ENCODE measurements at regions not wholly inside any gene's neighbourhood (a gene's known extent, or its start where the extent isn't known, plus 50 kb on each side); places are given as distances from the start of the nearest gene placed in this dataset.

DNA sequence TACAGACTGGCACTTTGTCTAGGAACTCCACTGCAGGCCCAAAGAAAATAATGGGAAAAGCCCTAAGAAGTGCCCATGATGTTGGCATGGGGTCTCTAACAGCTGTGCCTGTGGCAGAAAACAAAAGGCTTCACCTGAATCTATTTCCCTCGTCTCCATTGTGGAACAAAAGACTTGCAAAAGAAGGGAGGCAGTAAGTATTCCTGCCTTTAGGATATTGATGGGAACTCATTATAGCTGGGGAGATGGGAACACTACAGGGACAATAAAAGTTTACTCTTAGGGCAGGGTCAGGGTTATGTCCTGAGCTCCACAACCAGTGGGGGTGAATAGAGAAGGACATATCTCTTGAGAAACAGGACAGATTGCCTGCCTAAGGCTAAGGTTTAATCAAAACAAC lies 930.6 kb upstream of the EPHA6 start:
- H3K9me3 ChIP-seq = no peaks in the 10 kb centered on the region
- no peak for DNase-seq
- WGBS, 2 donors = 60 to 75% methylated on average over 1 of the region's 1 CpG
- ATAC-seq = no peak
- H3K27me3 ChIP-seq = no peaks in the 10 kb centered on the region
- no peak overlapping the region for H3K4me3 ChIP-seq
- H3K4me1 ChIP-seq = no peaks in the 10 kb centered on the region
- TF ChIP-seq POLR2A (IDR thresholded peaks at IDR 0.05) = no peak
- TF ChIP-seq, protein P1, sequence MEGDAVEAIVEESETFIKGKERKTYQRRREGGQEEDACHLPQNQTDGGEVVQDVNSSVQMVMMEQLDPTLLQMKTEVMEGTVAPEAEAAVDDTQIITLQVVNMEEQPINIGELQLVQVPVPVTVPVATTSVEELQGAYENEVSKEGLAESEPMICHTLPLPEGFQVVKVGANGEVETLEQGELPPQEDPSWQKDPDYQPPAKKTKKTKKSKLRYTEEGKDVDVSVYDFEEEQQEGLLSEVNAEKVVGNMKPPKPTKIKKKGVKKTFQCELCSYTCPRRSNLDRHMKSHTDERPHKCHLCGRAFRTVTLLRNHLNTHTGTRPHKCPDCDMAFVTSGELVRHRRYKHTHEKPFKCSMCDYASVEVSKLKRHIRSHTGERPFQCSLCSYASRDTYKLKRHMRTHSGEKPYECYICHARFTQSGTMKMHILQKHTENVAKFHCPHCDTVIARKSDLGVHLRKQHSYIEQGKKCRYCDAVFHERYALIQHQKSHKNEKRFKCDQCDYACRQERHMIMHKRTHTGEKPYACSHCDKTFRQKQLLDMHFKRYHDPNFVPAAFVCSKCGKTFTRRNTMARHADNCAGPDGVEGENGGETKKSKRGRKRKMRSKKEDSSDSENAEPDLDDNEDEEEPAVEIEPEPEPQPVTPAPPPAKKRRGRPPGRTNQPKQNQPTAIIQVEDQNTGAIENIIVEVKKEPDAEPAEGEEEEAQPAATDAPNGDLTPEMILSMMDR (IDR thresholded peaks at IDR 0.05) = no peak
- intact Hi-C loops (cut with DNase I) = no loop called here
- no peak overlapping the region for H3K27ac ChIP-seq
- H3K36me3 ChIP-seq (replicated peaks in 1 of 2; ENCODE audit: insufficient read depth in 1 of 2, low read depth in 2 of 2) = no peaks in the 10 kb centered on the region

DNA sequence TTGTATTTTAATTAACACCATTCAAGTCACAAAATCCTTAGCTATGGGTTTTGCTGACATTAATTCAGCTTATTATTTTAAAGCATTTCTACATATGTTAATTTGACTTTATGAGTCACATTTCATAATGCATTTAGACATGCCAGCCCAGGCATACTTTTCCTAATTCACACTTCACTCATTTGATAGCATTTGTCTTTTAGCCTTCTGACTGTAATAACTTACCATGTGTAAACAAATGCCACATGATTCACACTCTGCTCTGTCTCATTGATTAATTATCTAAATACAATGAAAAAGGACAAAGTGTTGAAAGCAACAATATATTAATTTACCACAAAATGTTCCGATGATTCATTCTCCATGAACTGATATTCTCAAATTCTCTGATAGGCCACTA lies 927.8 kb upstream of the EPHA6 start:
- 78 to 80% methylated on average over 1 of the region's 1 CpG for WGBS, 2 donors
- H3K4me3 ChIP-seq = no peak overlapping the region

DNA sequence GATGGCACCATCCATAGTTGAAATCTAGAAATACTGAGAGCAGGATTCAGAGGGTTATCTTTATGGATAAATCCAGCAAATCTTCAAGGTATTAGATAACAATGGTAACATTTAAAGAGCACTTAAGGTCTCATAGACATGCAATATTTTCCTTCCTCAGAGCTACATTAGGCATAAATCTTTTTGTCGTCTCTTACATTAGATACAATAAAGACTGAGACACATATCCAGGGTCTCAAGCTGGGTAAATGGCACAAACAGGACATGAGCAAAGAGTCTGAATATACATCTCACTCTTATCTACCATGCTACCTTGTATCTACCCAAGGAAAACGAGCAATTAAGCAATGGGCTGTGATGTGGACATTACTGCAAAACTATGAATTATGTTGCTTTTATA lies 927.3 kb upstream of the EPHA6 start:
- no peaks in the 10 kb centered on the region for H3K9me3 ChIP-seq
- H3K27me3 ChIP-seq = no peaks in the 10 kb centered on the region
- DNase-seq (no peak), ATAC-seq (no peak)
- no peak overlapping the region for H3K27ac ChIP-seq
- TF ChIP-seq POLR2A (IDR thresholded peaks at IDR 0.05) = no peak
- TF ChIP-seq, protein P1 (IDR thresholded peaks at IDR 0.05) = no peak
- intact Hi-C loops (cut with DNase I) = no loop called here
- no peaks in the 10 kb centered on the region for H3K4me1 ChIP-seq
- 77 to 84% methylated on average over 2 of the region's 2 CpGs for WGBS, 2 donors
- H3K4me3 ChIP-seq = no peak overlapping the region
- H3K36me3 ChIP-seq (replicated peaks in 1 of 2; ENCODE audit: insufficient read depth in 1 of 2, low read depth in 2 of 2) = no peaks in the 10 kb centered on the region

More for the DNA sequence above, 927.8 kb upstream of the EPHA6 start:
- H3K27ac ChIP-seq = no peak overlapping the region
- intact Hi-C loops (cut with DNase I) = no loop called here
- H3K36me3 ChIP-seq (replicated peaks in 1 of 2; ENCODE audit: insufficient read depth in 1 of 2, low read depth in 2 of 2) = no peaks in the 10 kb centered on the region
- no peaks in the 10 kb centered on the region for H3K4me1 ChIP-seq
- no peak for ATAC-seq
- no peaks in the 10 kb centered on the region for H3K27me3 ChIP-seq
- DNase-seq = no peak
- no peak for TF ChIP-seq POLR2A (IDR thresholded peaks at IDR 0.05)
- TF ChIP-seq, protein P1 (IDR thresholded peaks at IDR 0.05) = no peak
- H3K9me3 ChIP-seq = no peaks in the 10 kb centered on the region

DNA sequence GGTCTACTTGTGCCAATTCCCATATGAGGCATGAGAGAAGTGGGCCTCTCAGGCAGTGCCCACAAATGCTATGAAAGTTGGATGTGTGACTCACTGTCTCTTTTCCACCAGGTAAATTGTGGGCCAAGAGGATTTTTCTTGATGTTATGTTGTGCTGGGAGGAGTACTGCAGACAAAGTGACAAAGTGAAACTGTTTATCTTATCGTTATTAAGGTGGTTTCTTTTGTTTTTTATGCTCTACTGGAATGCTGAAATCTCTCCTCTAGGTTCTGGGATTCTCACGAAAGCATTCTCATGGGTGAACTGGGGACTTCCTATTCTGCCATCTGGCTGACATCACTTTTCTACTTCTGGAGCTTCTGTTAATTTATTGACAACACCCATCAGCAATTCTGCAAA lies 919.6 kb upstream of the EPHA6 start:
- Histone ChIP-seq H3K4me1 (no peaks in the 10 kb centered on the region), H3K9me3 (peaks cover 0 to 5% (median 0%) of the 10 kb centered on the region in 3 donors), H3K27ac (no peak overlapping the region), H3K36me3 (replicated peaks in 1 of 2; ENCODE audit: insufficient read depth in 1 of 2, low read depth in 2 of 2) (no peaks in the 10 kb centered on the region), H3K4me3 (no peak overlapping the region), H3K27me3 (no peaks in the 10 kb centered on the region)
- ATAC-seq (no peak), DNase-seq (no peak)
- TF ChIP-seq, protein P1 (IDR thresholded peaks at IDR 0.05) = no peak
- TF ChIP-seq POLR2A (IDR thresholded peaks at IDR 0.05) = no peak
- WGBS, 2 donors = 65 to 83% methylated on average over 2 of the region's 2 CpGs
- intact Hi-C loops (cut with DNase I) = no loop called here

DNA sequence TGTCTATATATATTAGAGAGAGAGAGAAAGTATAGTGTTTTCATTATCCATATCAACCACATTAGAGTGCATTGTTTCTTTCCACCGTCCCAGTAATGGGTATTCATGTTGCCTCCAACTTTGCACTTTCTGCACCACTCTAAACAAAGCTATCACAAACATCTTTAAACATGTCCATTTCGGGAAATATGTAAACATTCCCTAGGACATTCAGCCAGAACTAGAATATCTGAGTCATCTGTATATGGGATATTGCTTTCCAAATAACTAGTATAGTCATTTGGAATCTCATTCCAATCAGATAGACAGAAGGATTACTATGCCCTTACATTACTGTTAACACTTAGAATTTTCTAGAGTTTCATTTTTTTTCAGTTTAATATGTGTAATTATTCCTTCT lies 914.9 kb upstream of the EPHA6 start:
- DNase-seq = no peak
- Histone ChIP-seq H3K4me3 (no peak overlapping the region), H3K27ac (no peak overlapping the region), H3K27me3 (no peaks in the 10 kb centered on the region), H3K4me1 (no peaks in the 10 kb centered on the region), H3K9me3 (no peaks in the 10 kb centered on the region), H3K36me3 (replicated peaks in 1 of 2; ENCODE audit: insufficient read depth in 1 of 2, low read depth in 2 of 2) (no peaks in the 10 kb centered on the region)
- TF ChIP-seq POLR2A (IDR thresholded peaks at IDR 0.05) = no peak
- TF ChIP-seq, protein P1 (IDR thresholded peaks at IDR 0.05) = no peak
- intact Hi-C loops (cut with DNase I) = no loop called here
- WGBS, 2 donors = 65 to 66% methylated on average over 2 of the region's 2 CpGs
- ATAC-seq = no peak

All from body of pancreas (tissue), 4 donors.